Fibroblast of gingiva (primary cell): ENCODE measurements at regions not wholly inside any gene's neighbourhood (a gene's known extent, or its start where the extent isn't known, plus 50 kb on each side); places are given as distances from the start of the nearest gene placed in this dataset.

ENCODE experiments used
- DNase-seq: peaks from one replicate; pipeline ENCODE4 v3.0.0-alpha.2; 2011; ENCODE audit warnings: low read depth

- no peak for DNase-seq
These were observed 78.3 kb downstream of the RAMP3 start for GRCh38 chr7:45235905-45236304.

- no peak for DNase-seq
These were observed 79.1 kb downstream of the RAMP3 start for GRCh38 chr7:45236666-45237065.

- DNase-seq = no peak
These were observed 80.3 kb downstream of the RAMP3 start for GRCh38 chr7:45237788-45238461.

DNA sequence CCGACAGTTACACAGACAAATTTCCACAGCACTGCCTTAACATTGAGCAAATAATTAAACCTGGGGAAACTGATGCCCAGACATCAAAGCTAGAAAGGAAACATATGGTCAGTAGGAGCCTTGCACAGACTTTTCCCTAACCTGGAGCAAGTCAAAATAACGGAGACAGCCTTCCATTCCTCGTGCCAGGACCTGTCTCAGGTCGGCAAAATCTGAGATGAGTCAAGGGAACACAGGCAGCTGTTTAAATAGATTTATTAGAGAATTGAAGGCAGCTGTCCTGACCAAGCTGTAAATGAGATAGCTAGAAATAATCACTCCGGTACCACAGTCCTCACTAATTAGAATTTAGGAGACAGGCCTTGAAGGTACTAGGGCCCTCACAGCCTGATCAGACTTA is 81.2 kb downstream of the RAMP3 start:
- DNase-seq = no peak

- DNase-seq = peak; percentile 40
These were observed 81.9 kb downstream of the RAMP3 start for GRCh38 chr7:45239486-45239885.

- no peak for DNase-seq
These were observed 82.7 kb downstream of the RAMP3 start for GRCh38 chr7:45240273-45240771.

DNA sequence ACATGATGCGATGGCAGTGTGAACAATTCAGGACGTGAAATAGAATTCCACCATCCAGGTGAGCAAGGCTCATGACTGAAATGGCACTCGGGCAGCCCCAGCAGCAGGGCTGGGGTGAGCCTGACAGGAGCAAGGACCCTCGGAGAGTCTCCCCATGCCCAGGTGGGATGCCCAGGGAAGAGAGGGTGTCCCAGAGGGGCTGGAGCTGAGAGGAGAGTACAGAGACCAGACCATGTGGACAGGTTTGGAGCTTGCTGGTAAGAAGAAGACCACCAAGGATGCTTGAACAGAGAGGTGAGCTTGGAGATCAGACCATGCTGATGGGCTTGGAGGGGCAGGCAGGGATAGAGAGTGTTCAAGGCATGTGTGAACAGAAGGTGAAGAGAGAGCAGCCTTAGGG is 83.3 kb downstream of the RAMP3 start:
- no peak for DNase-seq

DNA sequence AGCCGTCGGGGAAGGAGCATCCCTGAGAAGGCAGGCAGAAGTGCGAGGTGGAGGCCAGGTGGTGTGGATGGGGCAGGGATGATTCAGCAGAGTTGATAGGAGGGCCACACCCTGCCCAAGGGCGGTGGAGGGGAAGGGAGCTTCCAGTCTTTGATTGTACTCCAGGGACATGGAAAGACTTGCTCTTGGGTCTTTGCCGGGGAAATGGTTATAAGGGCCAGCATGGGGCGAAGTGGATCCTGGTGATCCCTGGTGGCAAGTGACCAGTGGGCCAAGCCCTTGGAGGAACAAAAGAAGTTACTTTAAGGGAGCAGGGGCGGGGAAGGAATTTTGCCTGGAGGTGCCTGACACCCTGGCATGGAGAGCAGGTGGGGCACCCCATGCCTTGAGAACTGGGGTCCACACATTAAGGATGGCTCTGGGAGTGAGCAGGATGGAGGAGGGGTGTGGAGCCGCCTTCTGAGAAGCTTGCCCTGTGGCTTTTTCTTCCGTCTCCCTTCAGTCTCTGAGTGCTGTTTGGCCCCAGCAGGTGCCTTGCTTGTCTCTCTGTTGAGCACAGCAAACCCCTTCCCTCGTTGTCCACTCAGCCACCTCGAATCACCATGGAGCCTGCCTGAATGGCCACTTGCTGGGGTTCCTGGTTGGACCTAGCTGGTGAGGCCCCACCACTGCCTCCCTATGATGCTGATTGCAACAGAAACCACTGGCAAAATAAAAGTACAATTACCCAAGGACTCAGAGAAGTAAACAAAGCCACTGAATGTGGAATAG is 83.9 kb downstream of the RAMP3 start:
- no peak for DNase-seq

- DNase-seq = no peak
These were observed 84.7 kb downstream of the RAMP3 start for GRCh38 chr7:45242261-45242660.

- DNase-seq = no peak
These were observed 85.1 kb downstream of the RAMP3 start for GRCh38 chr7:45242698-45243097.

DNA sequence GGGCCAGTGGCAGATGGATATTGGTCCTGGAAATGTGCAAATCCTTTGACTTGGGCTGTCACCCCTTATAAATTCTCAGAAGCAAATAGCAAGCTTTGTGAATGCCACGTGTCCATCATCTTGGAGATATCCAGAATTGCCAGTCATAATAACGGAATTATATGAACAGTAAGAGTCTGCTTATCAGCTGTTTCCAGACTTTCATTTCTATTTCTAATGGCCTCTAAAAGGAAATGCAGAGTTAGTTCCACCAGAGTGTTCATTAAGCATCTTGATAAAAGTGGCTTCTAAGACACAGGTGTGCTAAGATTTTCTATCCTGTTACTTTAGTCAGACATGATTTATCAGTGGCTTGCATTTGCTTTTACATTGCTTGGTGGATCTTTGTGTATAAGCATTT is 87.4 kb downstream of the RAMP3 start:
- no peak for DNase-seq

GRCh38 chr7:45246339-45246738 is 88.7 kb downstream of the RAMP3 start:
- no peak for DNase-seq

GRCh38 chr7:45252248-45252647 is 94.7 kb downstream of the RAMP3 start:
- DNase-seq = no peak

- no peak for DNase-seq
These were observed 95.3 kb downstream of the RAMP3 start for GRCh38 chr7:45252857-45253256.

GRCh38 chr7:45253368-45253767 is 95.8 kb downstream of the RAMP3 start:
- no peak for DNase-seq

GRCh38 chr7:45255187-45255586 is 97.6 kb downstream of the RAMP3 start:
- DNase-seq = no peak

DNA sequence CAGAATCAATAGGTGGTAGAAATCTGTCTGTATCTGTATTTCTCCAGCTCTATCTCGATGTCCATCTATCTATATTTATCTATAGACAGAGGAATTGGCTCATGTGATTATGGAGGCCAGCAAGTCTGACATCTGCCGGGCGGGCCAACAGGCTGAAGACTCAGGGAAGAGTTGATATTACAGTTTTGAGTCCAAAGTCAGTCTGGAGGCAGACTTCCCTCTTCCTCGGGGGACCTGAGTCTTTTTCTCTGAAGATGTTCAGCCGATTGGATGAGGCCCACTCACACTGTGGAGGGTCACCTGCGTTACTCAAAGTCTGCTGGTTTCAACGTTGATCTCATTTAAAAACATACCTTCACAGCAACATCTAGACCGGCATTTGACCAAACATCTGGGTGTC is 98.7 kb downstream of the RAMP3 start:
- DNase-seq = no peak

DNA sequence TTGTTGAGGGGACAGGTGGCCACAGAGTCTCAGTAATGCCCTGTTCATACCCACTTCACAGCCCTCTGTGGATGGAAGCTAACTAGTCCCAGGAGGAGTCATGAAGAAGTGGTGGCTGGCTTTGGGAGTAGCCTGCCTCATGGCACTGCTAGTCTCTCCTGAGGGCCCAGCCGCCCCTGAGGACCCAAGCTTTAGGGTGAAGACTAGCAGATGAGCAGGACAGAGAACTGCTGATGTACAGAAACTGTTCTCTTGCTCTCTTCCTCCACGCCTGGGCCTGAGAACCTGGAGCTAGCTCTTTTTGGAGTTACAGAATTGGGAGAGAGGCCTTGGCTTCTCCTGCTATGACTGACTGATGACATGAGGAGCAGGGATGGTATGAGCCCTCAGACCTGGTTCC is 99.2 kb downstream of the RAMP3 start:
- no peak for DNase-seq

- DNase-seq = no peak
These were observed 99.7 kb downstream of the RAMP3 start for GRCh38 chr7:45257284-45257683.

- DNase-seq = no peak
These were observed 101.1 kb downstream of the RAMP3 start for GRCh38 chr7:45258533-45259226.

GRCh38 chr7:45259227-45259596 is 101.6 kb downstream of the RAMP3 start:
- no peak for DNase-seq

DNA sequence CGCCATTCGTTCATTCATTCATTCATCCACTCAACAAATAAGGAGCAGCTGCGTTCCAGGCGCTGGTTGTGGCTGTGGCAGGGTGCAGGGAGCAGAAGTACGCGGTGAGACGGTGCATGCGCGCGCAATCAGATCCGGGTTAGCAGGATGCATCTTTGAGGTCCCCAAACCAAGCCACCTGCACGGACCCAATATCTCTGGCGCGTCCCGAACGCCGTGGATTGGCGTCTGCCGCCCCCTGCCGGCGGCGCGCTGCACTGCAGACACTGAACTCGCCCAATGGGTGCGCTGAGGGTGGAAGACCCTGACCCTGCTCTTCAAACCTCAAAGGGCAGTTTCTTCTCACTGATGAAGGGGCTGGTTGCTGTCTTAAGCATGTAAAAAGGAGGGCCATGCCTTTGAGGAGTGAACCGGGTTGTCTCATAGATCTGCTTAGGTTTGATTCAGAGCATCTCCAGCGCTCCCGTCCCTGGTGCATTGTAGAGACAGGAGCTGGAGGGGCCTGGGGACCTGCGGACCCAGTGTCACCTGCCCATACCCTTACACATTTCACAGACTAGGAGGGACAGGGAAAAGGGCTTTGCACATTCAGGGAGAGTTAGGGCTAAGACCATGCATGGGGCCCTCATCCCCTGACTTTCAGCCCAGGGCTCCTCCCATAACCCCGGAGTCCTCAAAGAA is 102.5 kb downstream of the RAMP3 start:
- no peak for DNase-seq

GRCh38 chr7:45267262-45267661 is 109.7 kb downstream of the RAMP3 start:
- no peak for DNase-seq
